Sigmoid colon (tissue), 3 donors: ENCODE measurements at regions not wholly inside any gene's neighbourhood (a gene's known extent, or its start where the extent isn't known, plus 50 kb on each side); places are given as distances from the start of the nearest gene placed in this dataset.

Experiments used
- CTCF ChIP-seq, 4 experiments: fragments of 450-650 bp in 3 of 4; fragments of 200-600 bp in 1 of 4; IDR thresholded peaks; one replicate each; pipeline ENCODE4 v1.5.1; 2016 to 2019; ENCODE audit warnings: antibody characterized with exemption in 4 of 4, mild to moderate bottlenecking in 3 of 4, moderate library complexity in 2 of 4
- POLR2A ChIP-seq, 2 donors: fragments of 450-650 bp; IDR thresholded peaks; one replicate each; pipeline ENCODE4 v1.6.1; 2016; ENCODE audit warnings: antibody characterized with exemption in 2 of 2, mild to moderate bottlenecking in 2 of 2, moderate library complexity in 2 of 2

- no peak for TF ChIP-seq POLR2A (IDR thresholded peaks at IDR 0.05)
- no peak for TF ChIP-seq CTCF (IDR thresholded peaks at IDR 0.05)
Observed at GRCh38 chr3:31176045-31176444, 281.6 kb upstream of the GADL1 start.
